Stomach (tissue), 4 donors: ENCODE measurements at regions not wholly inside any gene's neighbourhood (a gene's known extent, or its start where the extent isn't known, plus 50 kb on each side); places are given as distances from the start of the nearest gene placed in this dataset.

Source experiments
- CTCF ChIP-seq, 7 experiments: fragments of 450-650 bp in 4 of 7; fragments of 200-600 bp in 3 of 7; sonication (generic) in 3 of 7; IDR thresholded peaks; one replicate each; pipeline ENCODE4 v1.5.1; 2016 to 2019; ENCODE audit warnings: antibody characterized with exemption in 7 of 7, control low read depth in 2 of 7, mild to moderate bottlenecking in 1 of 7
- EP300 ChIP-seq: sonication (generic); formaldehyde crosslinking; IDR thresholded peaks from one replicate; pipeline ENCODE4 v1.6.1; 2017; ENCODE audit warnings: antibody characterized with exemption
- POLR2A ChIP-seq, 4 donors: fragments of 450-650 bp; IDR thresholded peaks; one replicate each; pipeline ENCODE4 v1.6.1; 2016; ENCODE audit warnings: antibody characterized with exemption in 4 of 4, control low read depth in 2 of 4, mild to moderate bottlenecking in 1 of 4, moderate library complexity in 1 of 4

GRCh38 chr1:30641572-30642353, 81.6 kb downstream of the MATN1 start:
- TF ChIP-seq EP300 (no peak), CTCF (IDR thresholded peaks at IDR 0.05) (no peak), POLR2A (IDR thresholded peaks at IDR 0.05) (no peak)
